CD4-positive, alpha-beta memory T cell (primary cell): ENCODE measurements at regions not wholly inside any gene's neighbourhood (a gene's known extent, or its start where the extent isn't known, plus 50 kb on each side); places are given as distances from the start of the nearest gene placed in this dataset.

ENCODE experiments used
- CTCF ChIA-PET: fragments of 350-600 bp; sonication (Branson Sonifier 250); formaldehyde crosslinking; loops from one replicate; lab custom pipeline; 2021; ENCODE audit warnings: inconsistent platforms; ENCODE audit not compliant: partially characterized antibody; lab: Charles Lee
- POLR2A ChIA-PET: fragments of 350-600 bp; sonication (Branson Sonifier 250); formaldehyde crosslinking; loops from one replicate; lab custom pipeline; 2021; ENCODE audit not compliant: partially characterized antibody; lab: Charles Lee
- DNase-seq, 5 donors: peaks; one replicate each; pipeline versions ENCODE4 v3.0.0 to v3.0.0-alpha.2; 2020 to 2022; ENCODE audit warnings: mixed read lengths in 1 of 5
- H3K27ac ChIP-seq: one replicate; pipeline ENCODE4 v1.7.0; 2013; ENCODE audit warnings: low read depth, low read length
- H3K27me3 ChIP-seq: 2 replicates; pipeline ENCODE4 v1.7.0; 2013; ENCODE audit warnings: mild to moderate bottlenecking, low read length, moderate library complexity; ENCODE audit not compliant: insufficient read depth
- H3K36me3 ChIP-seq: 2 replicates; pipeline ENCODE4 v1.7.0; 2013; ENCODE audit warnings: mild to moderate bottlenecking, low read length, moderate library complexity; ENCODE audit not compliant: insufficient read depth
- H3K4me1 ChIP-seq: 2 replicates; pipeline ENCODE4 v1.7.0; 2013; ENCODE audit warnings: mild to moderate bottlenecking, low read length, moderate library complexity; ENCODE audit not compliant: insufficient read depth
- H3K4me3 ChIP-seq, 2 donors: one replicate each; pipeline ENCODE4 v1.7.0; 2013; ENCODE audit warnings: low read length in 2 of 2, mild to moderate bottlenecking in 1 of 2
- H3K9me3 ChIP-seq, 2 donors: one replicate each; pipeline ENCODE4 v1.7.0; 2013; ENCODE audit warnings: low read length in 2 of 2, control low read depth in 1 of 2; ENCODE audit not compliant: control insufficient read depth in 1 of 2
- H3K27ac Mint-ChIP-seq, 7 donors: one replicate each; pipeline ENCODE4 v1.8.0; 2020 to 2021; ENCODE audit warnings: mixed read lengths in 7 of 7, mild to moderate bottlenecking in 6 of 7, inconsistent platforms in 3 of 7, moderate library complexity in 3 of 7
- H3K27me3 Mint-ChIP-seq, 2 donors: one replicate each; pipeline ENCODE4 v1.8.0; 2020 to 2021; ENCODE audit warnings: mixed read lengths in 2 of 2
- H3K36me3 Mint-ChIP-seq, 2 donors: one replicate each; pipeline ENCODE4 v1.8.0; 2020 to 2021; ENCODE audit warnings: mixed read lengths in 2 of 2, inconsistent platforms in 1 of 2, mild to moderate bottlenecking in 1 of 2
- H3K4me1 Mint-ChIP-seq, 4 donors: one replicate each; pipeline ENCODE4 v1.8.0; 2020 to 2021; ENCODE audit warnings: mixed read lengths in 4 of 4, mild to moderate bottlenecking in 1 of 4
- H3K4me3 Mint-ChIP-seq, 8 donors: one replicate each; pipeline ENCODE4 v1.8.0; 2020 to 2021; ENCODE audit warnings: mixed read lengths in 8 of 8, mild to moderate bottlenecking in 7 of 8, moderate library complexity in 6 of 8, inconsistent platforms in 3 of 8
- H3K9me3 Mint-ChIP-seq, 8 donors: one replicate each; pipeline ENCODE4 v1.8.0; 2020 to 2021; ENCODE audit warnings: mixed read lengths in 8 of 8, mild to moderate bottlenecking in 5 of 8, inconsistent platforms in 3 of 8, moderate library complexity in 1 of 8
- intact Hi-C: fragments of 100-400 bp; cut with micrococcal nuclease; formaldehyde crosslinking; loops from one replicate; pipeline ENCODE4 v1.15.1; 2023

GRCh38 chr1:106232128-106232527 is 824.3 kb upstream of the PRMT6 start:
- Histone ChIP-seq H3K4me3 (no peak overlapping the region), H3K27ac (no peak overlapping the region), H3K36me3 (no peaks in the 10 kb centered on the region), H3K4me1 (no peaks in the 10 kb centered on the region), H3K27me3 (no peaks in the 10 kb centered on the region), H3K9me3 (no peaks in the 10 kb centered on the region)
- POLR2A ChIA-PET, result no interaction called here
- intact Hi-C loops, result no loop called here
- no peak overlapping the region for H3K27ac Mint-ChIP-seq
- peaks cover 0 to 19% (median 7%) of the 10 kb centered on the region in 8 donors for H3K9me3 Mint-ChIP-seq
- CTCF ChIA-PET, result no interaction called here
- H3K4me3 Mint-ChIP-seq, result no peak overlapping the region
- DNase-seq, result no peak
- H3K36me3 Mint-ChIP-seq, result no peaks in the 10 kb centered on the region
- no peaks in the 10 kb centered on the region for H3K4me1 Mint-ChIP-seq
- no peaks in the 10 kb centered on the region for H3K27me3 Mint-ChIP-seq

- H3K4me3 Mint-ChIP-seq, result no peak overlapping the region
- H3K27me3 Mint-ChIP-seq, result no peaks in the 10 kb centered on the region
- no peaks in the 10 kb centered on the region for H3K9me3 ChIP-seq
- no peaks in the 10 kb centered on the region for H3K4me1 Mint-ChIP-seq
- H3K27ac Mint-ChIP-seq, result no peak overlapping the region
- H3K36me3 Mint-ChIP-seq, result no peaks in the 10 kb centered on the region
- ChIA-PET CTCF (no interaction called here), POLR2A (no interaction called here)
- no peak for DNase-seq
- no peak overlapping the region for H3K27ac ChIP-seq
- no peaks in the 10 kb centered on the region for H3K4me1 ChIP-seq
- H3K27me3 ChIP-seq, result no peaks in the 10 kb centered on the region
- peaks cover 0 to 19% (median 9%) of the 10 kb centered on the region in 8 donors for H3K9me3 Mint-ChIP-seq
- H3K4me3 ChIP-seq, result no peak overlapping the region
- H3K36me3 ChIP-seq, result no peaks in the 10 kb centered on the region
- intact Hi-C loops, result no loop called here
Observed at GRCh38 chr1:106233511-106233910, 823.0 kb upstream of the PRMT6 start.

DNA sequence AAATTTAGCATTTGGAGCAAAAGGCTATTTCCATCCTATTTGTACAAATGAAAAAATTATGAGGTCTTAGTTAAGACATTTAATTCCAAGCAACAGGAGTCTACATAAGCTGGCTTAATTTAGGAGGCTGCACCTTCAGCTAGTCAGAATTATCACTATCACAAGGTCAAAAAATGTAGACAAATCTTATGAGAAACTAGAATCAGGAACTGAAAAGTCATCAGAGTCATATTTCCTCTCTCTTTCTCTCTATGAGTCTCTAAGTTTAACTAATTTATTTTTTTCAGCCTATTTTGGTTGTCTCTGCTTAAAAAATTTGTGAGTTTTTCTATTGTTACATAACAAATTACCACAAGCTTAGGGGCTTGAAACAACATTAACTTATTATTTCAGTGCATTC is 807.1 kb upstream of the PRMT6 start:
- Mint-ChIP-seq H3K4me3 (no peak overlapping the region), H3K9me3 (peaks cover 0 to 26% (median 10%) of the 10 kb centered on the region in 8 donors), H3K4me1 (no peaks in the 10 kb centered on the region), H3K27ac (no peak overlapping the region), H3K27me3 (no peaks in the 10 kb centered on the region), H3K36me3 (no peaks in the 10 kb centered on the region)
- Histone ChIP-seq H3K36me3 (no peaks in the 10 kb centered on the region), H3K27me3 (no peaks in the 10 kb centered on the region), H3K27ac (no peak overlapping the region), H3K4me3 (no peak overlapping the region), H3K9me3 (no peaks in the 10 kb centered on the region), H3K4me1 (no peaks in the 10 kb centered on the region)
- DNase-seq, result no peak
- POLR2A ChIA-PET, result no interaction called here
- intact Hi-C loops, result no loop called here
- CTCF ChIA-PET, result no interaction called here

GRCh38 chr1:106249810-106250209 is 806.7 kb upstream of the PRMT6 start:
- H3K27me3 Mint-ChIP-seq, result no peaks in the 10 kb centered on the region
- POLR2A ChIA-PET, result no interaction called here
- peaks cover 0 to 28% (median 10%) of the 10 kb centered on the region in 8 donors for H3K9me3 Mint-ChIP-seq
- Histone ChIP-seq H3K4me3 (no peak overlapping the region), H3K27me3 (no peaks in the 10 kb centered on the region), H3K27ac (no peak overlapping the region), H3K9me3 (no peaks in the 10 kb centered on the region), H3K4me1 (no peaks in the 10 kb centered on the region), H3K36me3 (no peaks in the 10 kb centered on the region)
- no peak overlapping the region for H3K4me3 Mint-ChIP-seq
- no peak for DNase-seq
- H3K27ac Mint-ChIP-seq, result no peak overlapping the region
- intact Hi-C loops, result no loop called here
- H3K4me1 Mint-ChIP-seq, result no peaks in the 10 kb centered on the region
- CTCF ChIA-PET, result no interaction called here
- H3K36me3 Mint-ChIP-seq, result no peaks in the 10 kb centered on the region

GRCh38 chr1:106254748-106255147 is 801.7 kb upstream of the PRMT6 start:
- POLR2A ChIA-PET, result no interaction called here
- H3K27me3 ChIP-seq, result no peaks in the 10 kb centered on the region

GRCh38 chr1:106266786-106267185 is 789.7 kb upstream of the PRMT6 start:
- no peak overlapping the region for H3K4me3 Mint-ChIP-seq
- CTCF ChIA-PET, result no interaction called here
- Histone ChIP-seq H3K9me3 (no peaks in the 10 kb centered on the region), H3K27ac (no peak overlapping the region), H3K4me3 (no peak overlapping the region), H3K4me1 (no peaks in the 10 kb centered on the region), H3K27me3 (no peaks in the 10 kb centered on the region), H3K36me3 (no peaks in the 10 kb centered on the region)
- POLR2A ChIA-PET, result no interaction called here
- intact Hi-C loops, result no loop called here
- H3K9me3 Mint-ChIP-seq, result peaks cover 5 to 29% (median 10%) of the 10 kb centered on the region in 8 donors
- DNase-seq, result no peak
- H3K27ac Mint-ChIP-seq, result no peak overlapping the region
- no peaks in the 10 kb centered on the region for H3K27me3 Mint-ChIP-seq
- no peaks in the 10 kb centered on the region for H3K4me1 Mint-ChIP-seq
- H3K36me3 Mint-ChIP-seq, result no peaks in the 10 kb centered on the region

More at GRCh38 chr1:106254748-106255147, 801.7 kb upstream of the PRMT6 start:
- intact Hi-C loops, result no loop called here
- Histone ChIP-seq H3K27ac (no peak overlapping the region), H3K4me3 (no peak overlapping the region), H3K36me3 (no peaks in the 10 kb centered on the region), H3K9me3 (no peaks in the 10 kb centered on the region), H3K4me1 (no peaks in the 10 kb centered on the region)
- DNase-seq, result no peak
- no peak overlapping the region for H3K27ac Mint-ChIP-seq
- no peak overlapping the region for H3K4me3 Mint-ChIP-seq
- no peaks in the 10 kb centered on the region for H3K27me3 Mint-ChIP-seq
- H3K36me3 Mint-ChIP-seq, result no peaks in the 10 kb centered on the region
- H3K9me3 Mint-ChIP-seq, result peaks cover 3 to 20% (median 13%) of the 10 kb centered on the region in 8 donors
- no peaks in the 10 kb centered on the region for H3K4me1 Mint-ChIP-seq
- CTCF ChIA-PET, result no interaction called here

- Histone ChIP-seq H3K4me3 (no peak overlapping the region), H3K9me3 (no peaks in the 10 kb centered on the region), H3K27me3 (no peaks in the 10 kb centered on the region), H3K36me3 (no peaks in the 10 kb centered on the region), H3K4me1 (no peaks in the 10 kb centered on the region), H3K27ac (no peak overlapping the region)
- Mint-ChIP-seq H3K27ac (no peak overlapping the region), H3K4me1 (no peaks in the 10 kb centered on the region), H3K4me3 (no peak overlapping the region), H3K36me3 (no peaks in the 10 kb centered on the region), H3K27me3 (no peaks in the 10 kb centered on the region), H3K9me3 (peaks cover 3 to 30% (median 10%) of the 10 kb centered on the region in 8 donors)
- CTCF ChIA-PET, result no interaction called here
- DNase-seq, result no peak
- POLR2A ChIA-PET, result no interaction called here
- intact Hi-C loops, result no loop called here
Observed at GRCh38 chr1:106268070-106268469, 788.4 kb upstream of the PRMT6 start.

GRCh38 chr1:106276871-106277270 is 779.6 kb upstream of the PRMT6 start:
- POLR2A ChIA-PET, result no interaction called here
- no peak overlapping the region for H3K4me3 Mint-ChIP-seq
- CTCF ChIA-PET, result no interaction called here
- no peak overlapping the region for H3K4me3 ChIP-seq
- H3K36me3 ChIP-seq, result no peaks in the 10 kb centered on the region
- H3K27ac ChIP-seq, result no peak overlapping the region
- peaks cover 0 to 18% (median 5%) of the 10 kb centered on the region in 8 donors for H3K9me3 Mint-ChIP-seq
- no peaks in the 10 kb centered on the region for H3K36me3 Mint-ChIP-seq
- no peaks in the 10 kb centered on the region for H3K9me3 ChIP-seq
- no peaks in the 10 kb centered on the region for H3K4me1 ChIP-seq
- H3K27me3 Mint-ChIP-seq, result no peaks in the 10 kb centered on the region
- intact Hi-C loops, result no loop called here
- no peak overlapping the region for H3K27ac Mint-ChIP-seq
- H3K4me1 Mint-ChIP-seq, result no peaks in the 10 kb centered on the region
- no peak for DNase-seq
- no peaks in the 10 kb centered on the region for H3K27me3 ChIP-seq
